Lung (tissue), 11 donors: ENCODE measurements at regions not wholly inside any gene's neighbourhood (a gene's known extent, or its start where the extent isn't known, plus 50 kb on each side); places are given as distances from the start of the nearest gene placed in this dataset.

Source experiments
- ATAC-seq: fragments of 200-7000 bp; cut with Tn5 transposase; one replicate; pipeline ENCODE4 v1.9.1; 2020; ENCODE audit warnings: moderate number of reproducible peaks; ENCODE audit not compliant: insufficient read depth, low FRiP score
- DNase-seq, 3 donors: peaks; one replicate each; pipeline ENCODE4 v3.0.0-alpha.2; 2013 to 2017
- H3K27ac ChIP-seq, 2 donors: one replicate each; pipeline ENCODE4 v1.5.1; 2013; ENCODE audit warnings: mild to moderate bottlenecking in 2 of 2, moderate library complexity in 2 of 2, control low read depth in 1 of 2, inconsistent platforms in 1 of 2, low read depth in 1 of 2, low read length in 1 of 2
- H3K27me3 ChIP-seq, 3 donors: one replicate each; pipeline ENCODE4 v1.5.1; 2013; ENCODE audit warnings: low read length in 2 of 3; ENCODE audit not compliant: control insufficient read depth in 3 of 3, insufficient read depth in 3 of 3
- H3K36me3 ChIP-seq, 4 donors: one replicate each; pipeline ENCODE4 v1.5.1; 2013; ENCODE audit warnings: low read length in 4 of 4, mild to moderate bottlenecking in 1 of 4, moderate library complexity in 1 of 4; ENCODE audit not compliant: control insufficient read depth in 4 of 4, insufficient read depth in 4 of 4
- H3K4me1 ChIP-seq, 5 donors: one replicate each; pipeline ENCODE4 v1.5.1; 2013; ENCODE audit warnings: low read length in 5 of 5, mild to moderate bottlenecking in 2 of 5, moderate library complexity in 1 of 5; ENCODE audit not compliant: control insufficient read depth in 5 of 5, insufficient read depth in 5 of 5
- H3K4me3 ChIP-seq: one replicate; pipeline ENCODE4 v1.5.1; 2013; ENCODE audit warnings: mild to moderate bottlenecking, control low read depth, moderate library complexity
- H3K9ac ChIP-seq, 2 donors: one replicate each; pipeline ENCODE4 v1.5.1; 2013; ENCODE audit warnings: low read length in 2 of 2, control low read depth in 1 of 2; ENCODE audit not compliant: insufficient read depth in 1 of 2
- H3K9me3 ChIP-seq, 4 donors: one replicate each; pipeline ENCODE4 v1.5.1; 2013; ENCODE audit warnings: low read length in 3 of 4, mild to moderate bottlenecking in 1 of 4, moderate library complexity in 1 of 4; ENCODE audit not compliant: control insufficient read depth in 4 of 4, insufficient read depth in 3 of 4
- WGBS, 2 donors: extraction: QIAGEN DNeasy Blood & Tissue Kit; methylation state at CpG; one replicate each; pipeline ENCODE4 v1.1.7; 2013; 5-methylcytosine and 5-hydroxymethylcytosine counted together
- TF ChIP-seq, protein P1 (sequence below): IDR thresholded peaks from 2 replicates; pipeline ENCODE4 v1.5.1; 2012; ENCODE audit warnings: mild to moderate bottlenecking; ENCODE audit errors: control extremely low read depth, extremely low read depth
- donor health status: control.
- donor health status: control.
- donor health status: Bipolar disorder and iron deficiency.
- donor health status: healthy.
- donor health status: DM: yes; HTN: yes; CAD: no.

DNA sequence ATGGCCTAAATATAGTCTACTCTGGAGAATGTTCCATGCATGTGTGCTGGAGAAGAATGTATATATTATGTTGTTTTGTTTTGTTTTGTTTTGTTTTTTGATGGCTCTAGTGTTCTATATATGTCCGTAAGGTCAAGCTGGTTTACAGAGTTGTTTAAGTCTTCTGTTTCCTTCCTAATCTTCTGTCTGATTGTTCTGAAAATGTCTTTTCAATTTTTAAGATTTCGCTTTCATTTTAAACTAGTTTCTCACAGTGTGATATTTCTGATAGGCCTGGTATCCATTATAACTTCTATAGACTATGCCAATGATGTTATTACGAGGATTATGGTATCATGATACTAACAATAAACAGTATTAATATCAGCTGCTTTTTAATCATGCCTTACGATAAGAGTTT lies 1126.3 kb upstream of the SORCS1 start:
- no peak overlapping the region for H3K27ac ChIP-seq
- no peak overlapping the region for H3K9ac ChIP-seq
- ATAC-seq (no peak), DNase-seq (no peak)
- no peak overlapping the region for H3K4me3 ChIP-seq
- 75 to 84% methylated on average over 4 of the region's 4 CpGs for WGBS, 2 donors
- no peaks in the 10 kb centered on the region for H3K36me3 ChIP-seq
- H3K27me3 ChIP-seq, result no peaks in the 10 kb centered on the region
- H3K4me1 ChIP-seq, result no peaks in the 10 kb centered on the region
- H3K9me3 ChIP-seq, result peaks cover 0 to 2% (median 0%) of the 10 kb centered on the region in 4 donors
- TF ChIP-seq, protein P1, sequence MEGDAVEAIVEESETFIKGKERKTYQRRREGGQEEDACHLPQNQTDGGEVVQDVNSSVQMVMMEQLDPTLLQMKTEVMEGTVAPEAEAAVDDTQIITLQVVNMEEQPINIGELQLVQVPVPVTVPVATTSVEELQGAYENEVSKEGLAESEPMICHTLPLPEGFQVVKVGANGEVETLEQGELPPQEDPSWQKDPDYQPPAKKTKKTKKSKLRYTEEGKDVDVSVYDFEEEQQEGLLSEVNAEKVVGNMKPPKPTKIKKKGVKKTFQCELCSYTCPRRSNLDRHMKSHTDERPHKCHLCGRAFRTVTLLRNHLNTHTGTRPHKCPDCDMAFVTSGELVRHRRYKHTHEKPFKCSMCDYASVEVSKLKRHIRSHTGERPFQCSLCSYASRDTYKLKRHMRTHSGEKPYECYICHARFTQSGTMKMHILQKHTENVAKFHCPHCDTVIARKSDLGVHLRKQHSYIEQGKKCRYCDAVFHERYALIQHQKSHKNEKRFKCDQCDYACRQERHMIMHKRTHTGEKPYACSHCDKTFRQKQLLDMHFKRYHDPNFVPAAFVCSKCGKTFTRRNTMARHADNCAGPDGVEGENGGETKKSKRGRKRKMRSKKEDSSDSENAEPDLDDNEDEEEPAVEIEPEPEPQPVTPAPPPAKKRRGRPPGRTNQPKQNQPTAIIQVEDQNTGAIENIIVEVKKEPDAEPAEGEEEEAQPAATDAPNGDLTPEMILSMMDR, result no peak

DNA sequence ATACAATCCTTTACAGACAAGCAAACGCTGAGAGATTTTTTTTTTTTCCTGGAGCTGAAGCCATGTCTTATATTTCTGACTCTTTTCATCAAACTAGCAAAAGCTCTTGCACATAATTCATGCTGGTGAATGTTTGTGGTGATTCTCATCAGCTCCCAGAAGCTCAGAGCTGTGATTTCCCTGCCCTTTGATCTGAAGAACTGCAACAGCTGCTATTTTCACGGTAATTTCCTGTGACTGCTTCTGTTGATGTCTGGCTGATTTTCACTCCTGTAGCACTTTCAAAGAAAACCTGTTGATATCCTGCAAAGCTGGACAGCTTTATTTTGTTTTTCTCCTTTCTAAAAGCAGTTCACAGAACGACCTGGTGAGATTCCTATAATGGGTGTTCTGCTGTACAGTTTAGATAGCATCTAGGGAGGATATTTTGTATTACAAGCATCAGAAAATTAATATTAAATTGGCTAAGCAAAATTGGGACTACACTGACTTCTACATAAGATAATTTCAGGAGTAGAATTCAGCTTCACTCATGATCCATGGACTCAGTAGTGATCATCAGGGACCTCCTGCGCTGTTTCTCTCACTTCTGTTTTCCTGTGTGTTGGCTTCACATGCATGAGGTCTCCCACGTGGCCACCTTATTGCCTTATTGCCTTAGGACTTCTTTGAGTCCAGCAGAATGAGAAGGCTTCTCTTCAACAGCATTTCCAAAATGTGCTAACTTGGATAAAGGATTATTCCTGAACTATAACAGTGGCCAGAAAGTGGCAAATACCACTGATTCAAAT lies 1111.6 kb upstream of the SORCS1 start:
- Histone ChIP-seq H3K9ac (no peak overlapping the region), H3K9me3 (peaks cover 0 to 4% (median 2%) of the 10 kb centered on the region in 4 donors), H3K4me3 (no peak overlapping the region), H3K27ac (no peak overlapping the region), H3K4me1 (no peaks in the 10 kb centered on the region), H3K27me3 (no peaks in the 10 kb centered on the region), H3K36me3 (no peaks in the 10 kb centered on the region)
- ATAC-seq (no peak), DNase-seq (peak in 2 of 3 donors; percentile 0 to 5)
- TF ChIP-seq, protein P1, result no peak
- 49 to 50% methylated on average over 5 of the region's 5 CpGs for WGBS, 2 donors

DNA sequence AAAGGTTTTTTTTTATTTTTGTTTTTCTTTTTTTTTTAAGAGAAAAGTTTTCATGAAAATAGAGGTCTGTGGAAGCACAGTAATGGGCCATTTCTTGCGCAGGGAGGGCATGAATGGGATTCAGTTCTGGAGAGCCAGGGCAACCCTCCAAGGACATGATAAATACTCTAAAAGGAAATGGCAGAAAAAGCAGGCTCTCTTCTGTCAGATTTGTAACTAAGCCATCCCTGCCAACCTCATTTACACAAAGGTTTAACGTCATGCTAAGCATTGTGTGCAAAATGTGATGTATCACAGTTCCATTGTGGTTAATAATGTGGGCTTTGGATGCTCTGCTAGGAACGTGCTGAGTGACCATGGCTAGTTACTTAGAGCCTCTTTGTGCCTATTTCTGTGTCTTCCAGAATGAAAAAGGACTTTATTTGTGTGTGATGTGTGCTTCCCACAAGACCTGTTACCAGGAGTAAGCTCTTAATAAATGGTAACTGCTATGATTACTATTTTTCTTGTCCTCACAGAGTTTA lies 1095.9 kb upstream of the SORCS1 start:
- Histone ChIP-seq H3K9me3 (no peaks in the 10 kb centered on the region), H3K9ac (no peak overlapping the region), H3K27ac (no peak overlapping the region), H3K4me3 (no peak overlapping the region), H3K27me3 (no peaks in the 10 kb centered on the region), H3K4me1 (no peaks in the 10 kb centered on the region), H3K36me3 (no peaks in the 10 kb centered on the region)
- 70 to 77% methylated on average over 3 of the region's 3 CpGs for WGBS, 2 donors
- DNase-seq (no peak), ATAC-seq (no peak)
- TF ChIP-seq, protein P1, result no peak
